ENCODE measurements at regions not wholly inside any gene's neighbourhood (a gene's known extent, or its start where the extent isn't known, plus 50 kb on each side); places are given as distances from the start of the nearest gene placed in this dataset.

- Histone ChIP-seq H3K36me3 (replicated peaks in 1 of 2; ENCODE audit: control insufficient read depth in 2 of 2, insufficient read depth in 2 of 2, low read length in 2 of 2) (no peaks in the 10 kb centered on the region), H3K14ac (ENCODE audit: low read length) (no peak overlapping the region), H2AK5ac (ENCODE audit: low read depth, low read length) (no peak overlapping the region), H3K18ac (ENCODE audit: low read length) (no peak overlapping the region), H4K8ac (ENCODE audit: low read depth, low read length) (no peak overlapping the region), H2BK5ac (ENCODE audit: low read length) (no peak overlapping the region), H3K4ac (ENCODE audit: low read length) (no peak overlapping the region), H2BK15ac (ENCODE audit: low read length) (no peak overlapping the region), H3K4me3 (ENCODE audit: low read length in 2 of 2) (no peak overlapping the region), H3K23ac (ENCODE audit: low read depth, low read length, poor library complexity) (no peak overlapping the region), H3K4me1 (ENCODE audit: control insufficient read depth in 2 of 2, insufficient read depth in 1 of 2, low read depth in 1 of 2, low read length in 2 of 2) (no peaks in the 10 kb centered on the region), H4K91ac (ENCODE audit: low read depth, low read length, poor library complexity) (no peak overlapping the region), H3K9me3 (replicated peaks in 1 of 2; ENCODE audit: control insufficient read depth in 2 of 2, insufficient read depth in 1 of 2, low read depth in 1 of 2, low read length in 2 of 2) (peaks cover 0 to 13% of the 10 kb centered on the region in 2 donors), H2BK12ac (ENCODE audit: low read length) (no peak overlapping the region), H3K27me3 (ENCODE audit: control insufficient read depth in 3 of 3, insufficient read depth in 3 of 3, low read depth in 1 of 3, low read length in 3 of 3) (no peaks in the 10 kb centered on the region), H3K9ac (ENCODE audit: low read depth, low read length, poor library complexity) (no peak overlapping the region), H2AFZ (ENCODE audit: low read length) (no peak overlapping the region), H3K79me1 (ENCODE audit: low read depth, low read length) (no peaks in the 10 kb centered on the region), H3K4me2 (ENCODE audit: insufficient read depth, low read length, poor library complexity, severe bottlenecking) (no peak overlapping the region), H2BK120ac (ENCODE audit: low read depth, low read length) (no peak overlapping the region), H3K27ac (replicated peaks; ENCODE audit: low read length) (no peak overlapping the region)
- WGBS, 2 donors (ENCODE audit: extremely low coverage in 2 of 2, insufficient read length in 2 of 2, insufficient replicate concordance in 1 of 2), result no CpG with 5 or more reads among the region's 1 CpG
- no peak for DNase-seq (ENCODE audit: low spot score)
Measured at GRCh38 chr13:80508031-80508430, 167.1 kb upstream of the SPRY2 start.

- Histone ChIP-seq H2AK5ac (ENCODE audit: low read depth, low read length) (no peak overlapping the region), H3K36me3 (replicated peaks in 1 of 2; ENCODE audit: control insufficient read depth in 2 of 2, insufficient read depth in 2 of 2, low read length in 2 of 2) (no peaks in the 10 kb centered on the region), H3K4me1 (ENCODE audit: control insufficient read depth in 2 of 2, insufficient read depth in 1 of 2, low read depth in 1 of 2, low read length in 2 of 2) (no peaks in the 10 kb centered on the region), H3K18ac (ENCODE audit: low read length) (no peak overlapping the region), H3K4ac (ENCODE audit: low read length) (no peak overlapping the region), H4K8ac (ENCODE audit: low read depth, low read length) (no peak overlapping the region), H3K4me3 (ENCODE audit: low read length in 2 of 2) (no peak overlapping the region), H3K9me3 (replicated peaks in 1 of 2; ENCODE audit: control insufficient read depth in 2 of 2, insufficient read depth in 1 of 2, low read depth in 1 of 2, low read length in 2 of 2) (peaks cover 0 to 9% of the 10 kb centered on the region in 2 donors), H3K27ac (replicated peaks; ENCODE audit: low read length) (no peak overlapping the region), H2BK120ac (ENCODE audit: low read depth, low read length) (no peak overlapping the region), H2BK5ac (ENCODE audit: low read length) (no peak overlapping the region), H2AFZ (ENCODE audit: low read length) (no peak overlapping the region), H2BK15ac (ENCODE audit: low read length) (no peak overlapping the region), H2BK12ac (ENCODE audit: low read length) (no peak overlapping the region), H3K14ac (ENCODE audit: low read length) (no peak overlapping the region), H3K27me3 (ENCODE audit: control insufficient read depth in 3 of 3, insufficient read depth in 3 of 3, low read depth in 1 of 3, low read length in 3 of 3) (no peaks in the 10 kb centered on the region), H3K23ac (ENCODE audit: low read depth, low read length, poor library complexity) (no peak overlapping the region), H4K91ac (ENCODE audit: low read depth, low read length, poor library complexity) (no peak overlapping the region), H3K9ac (ENCODE audit: low read depth, low read length, poor library complexity) (no peak overlapping the region), H3K4me2 (ENCODE audit: insufficient read depth, low read length, poor library complexity, severe bottlenecking) (no peak overlapping the region), H3K79me1 (ENCODE audit: low read depth, low read length) (no peaks in the 10 kb centered on the region)
- WGBS, 2 donors (ENCODE audit: extremely low coverage in 2 of 2, insufficient read length in 2 of 2, insufficient replicate concordance in 1 of 2), result no CpG with 5 or more reads among the region's 4 CpGs
- DNase-seq (ENCODE audit: low spot score), result no peak
Measured at GRCh38 chr13:80504453-80504852, 163.5 kb upstream of the SPRY2 start.

- Histone ChIP-seq H3K27me3 (ENCODE audit: control insufficient read depth in 3 of 3, insufficient read depth in 3 of 3, low read depth in 1 of 3, low read length in 3 of 3) (no peaks in the 10 kb centered on the region), H3K9me3 (replicated peaks in 1 of 2; ENCODE audit: control insufficient read depth in 2 of 2, insufficient read depth in 1 of 2, low read depth in 1 of 2, low read length in 2 of 2) (peaks cover 0 to 9% of the 10 kb centered on the region in 2 donors), H3K27ac (replicated peaks; ENCODE audit: low read length) (no peak overlapping the region), H2BK5ac (ENCODE audit: low read length) (no peak overlapping the region), H3K4me2 (ENCODE audit: insufficient read depth, low read length, poor library complexity, severe bottlenecking) (no peak overlapping the region), H3K18ac (ENCODE audit: low read length) (no peak overlapping the region), H3K23ac (ENCODE audit: low read depth, low read length, poor library complexity) (no peak overlapping the region), H2BK120ac (ENCODE audit: low read depth, low read length) (no peak overlapping the region), H3K79me1 (ENCODE audit: low read depth, low read length) (no peaks in the 10 kb centered on the region), H4K8ac (ENCODE audit: low read depth, low read length) (no peak overlapping the region), H3K36me3 (replicated peaks in 1 of 2; ENCODE audit: control insufficient read depth in 2 of 2, insufficient read depth in 2 of 2, low read length in 2 of 2) (no peaks in the 10 kb centered on the region), H3K4ac (ENCODE audit: low read length) (no peak overlapping the region), H2AFZ (ENCODE audit: low read length) (no peak overlapping the region), H3K9ac (ENCODE audit: low read depth, low read length, poor library complexity) (no peak overlapping the region), H3K4me1 (ENCODE audit: control insufficient read depth in 2 of 2, insufficient read depth in 1 of 2, low read depth in 1 of 2, low read length in 2 of 2) (no peaks in the 10 kb centered on the region), H3K14ac (ENCODE audit: low read length) (no peak overlapping the region), H2BK15ac (ENCODE audit: low read length) (no peak overlapping the region), H2AK5ac (ENCODE audit: low read depth, low read length) (no peak overlapping the region), H4K91ac (ENCODE audit: low read depth, low read length, poor library complexity) (no peak overlapping the region), H3K4me3 (ENCODE audit: low read length in 2 of 2) (no peak overlapping the region), H2BK12ac (ENCODE audit: low read length) (no peak overlapping the region)
- no peak for DNase-seq (ENCODE audit: low spot score)
Measured at GRCh38 chr13:80502359-80502758, 161.4 kb upstream of the SPRY2 start.

GRCh38 chr13:80501556-80501955, 160.6 kb upstream of the SPRY2 start:
- no peak overlapping the region for H2AK5ac ChIP-seq (ENCODE audit: low read depth, low read length)
- H3K9me3 ChIP-seq (replicated peaks in 1 of 2; ENCODE audit: control insufficient read depth in 2 of 2, insufficient read depth in 1 of 2, low read depth in 1 of 2, low read length in 2 of 2), result peaks cover 0 to 9% of the 10 kb centered on the region in 2 donors
- H3K79me1 ChIP-seq (ENCODE audit: low read depth, low read length), result no peaks in the 10 kb centered on the region
- H4K91ac ChIP-seq (ENCODE audit: low read depth, low read length, poor library complexity), result no peak overlapping the region
- H2BK5ac ChIP-seq (ENCODE audit: low read length), result no peak overlapping the region
- no peak overlapping the region for H2AFZ ChIP-seq (ENCODE audit: low read length)
- H3K4me3 ChIP-seq (ENCODE audit: low read length in 2 of 2), result no peak overlapping the region
- H3K4me1 ChIP-seq (ENCODE audit: control insufficient read depth in 2 of 2, insufficient read depth in 1 of 2, low read depth in 1 of 2, low read length in 2 of 2), result no peaks in the 10 kb centered on the region
- H3K14ac ChIP-seq (ENCODE audit: low read length), result no peak overlapping the region
- no peak overlapping the region for H2BK120ac ChIP-seq (ENCODE audit: low read depth, low read length)
- H2BK15ac ChIP-seq (ENCODE audit: low read length), result no peak overlapping the region
- no peak overlapping the region for H3K4me2 ChIP-seq (ENCODE audit: insufficient read depth, low read length, poor library complexity, severe bottlenecking)
- H3K9ac ChIP-seq (ENCODE audit: low read depth, low read length, poor library complexity), result no peak overlapping the region
- H3K23ac ChIP-seq (ENCODE audit: low read depth, low read length, poor library complexity), result no peak overlapping the region
- H3K4ac ChIP-seq (ENCODE audit: low read length), result no peak overlapping the region
- no CpG with 5 or more reads among the region's 3 CpGs for WGBS, 2 donors (ENCODE audit: extremely low coverage in 2 of 2, insufficient read length in 2 of 2, insufficient replicate concordance in 1 of 2)
- no peak overlapping the region for H4K8ac ChIP-seq (ENCODE audit: low read depth, low read length)
- H3K27me3 ChIP-seq (ENCODE audit: control insufficient read depth in 3 of 3, insufficient read depth in 3 of 3, low read depth in 1 of 3, low read length in 3 of 3), result no peaks in the 10 kb centered on the region
- H3K36me3 ChIP-seq (replicated peaks in 1 of 2; ENCODE audit: control insufficient read depth in 2 of 2, insufficient read depth in 2 of 2, low read length in 2 of 2), result no peaks in the 10 kb centered on the region
- no peak overlapping the region for H3K18ac ChIP-seq (ENCODE audit: low read length)
- no peak overlapping the region for H3K27ac ChIP-seq (replicated peaks; ENCODE audit: low read length)
- H2BK12ac ChIP-seq (ENCODE audit: low read length), result no peak overlapping the region
- no peak for DNase-seq (ENCODE audit: low spot score)

All from neuronal stem cell (in vitro differentiated cells).